ENCODE measurements at regions not wholly inside any gene's neighbourhood (a gene's known extent, or its start where the extent isn't known, plus 50 kb on each side); places are given as distances from the start of the nearest gene placed in this dataset.

GRCh38 chr21:38741092-38741949, 64.4 kb upstream of the ETS2 start:
- Histone ChIP-seq H3K9ac (ENCODE audit: low read depth, low read length) (no peak overlapping the region), H3K4me3 (ENCODE audit: low read depth, low read length) (no peak overlapping the region), H3K4me1 (ENCODE audit: control insufficient read depth, insufficient read depth, low read length) (no peaks in the 10 kb centered on the region; the same call in 1 of the 2 replicates), H3K27me3 (ENCODE audit: control insufficient read depth, insufficient read depth, low read length) (no peaks in the 10 kb centered on the region), H3K36me3 (ENCODE audit: control insufficient read depth, insufficient read depth, low read length) (no peaks in the 10 kb centered on the region), H3K9me3 (ENCODE audit: control insufficient read depth, insufficient read depth, low read length) (no peaks in the 10 kb centered on the region), H3K27ac (ENCODE audit: low read depth, low read length) (no peak overlapping the region)

GRCh38 chr21:38741950-38742256, 63.8 kb upstream of the ETS2 start:
- H3K27me3 ChIP-seq (ENCODE audit: control insufficient read depth, insufficient read depth, low read length) = no peaks in the 10 kb centered on the region
- no peak overlapping the region for H3K4me3 ChIP-seq (ENCODE audit: low read depth, low read length)
- H3K9me3 ChIP-seq (ENCODE audit: control insufficient read depth, insufficient read depth, low read length) = no peaks in the 10 kb centered on the region
- no peak overlapping the region for H3K27ac ChIP-seq (ENCODE audit: low read depth, low read length)
- no peak overlapping the region for H3K9ac ChIP-seq (ENCODE audit: low read depth, low read length)
- no peaks in the 10 kb centered on the region; the same call in 1 of the 2 replicates for H3K4me1 ChIP-seq (ENCODE audit: control insufficient read depth, insufficient read depth, low read length)
- no peaks in the 10 kb centered on the region for H3K36me3 ChIP-seq (ENCODE audit: control insufficient read depth, insufficient read depth, low read length)

- Histone ChIP-seq H3K9ac (ENCODE audit: low read depth, low read length) (no peak overlapping the region), H3K27ac (ENCODE audit: low read depth, low read length) (no peak overlapping the region), H3K27me3 (ENCODE audit: control insufficient read depth, insufficient read depth, low read length) (no peaks in the 10 kb centered on the region), H3K4me1 (ENCODE audit: control insufficient read depth, insufficient read depth, low read length) (no peaks in the 10 kb centered on the region; the same call in 1 of the 2 replicates), H3K9me3 (ENCODE audit: control insufficient read depth, insufficient read depth, low read length) (no peaks in the 10 kb centered on the region), H3K36me3 (ENCODE audit: control insufficient read depth, insufficient read depth, low read length) (no peaks in the 10 kb centered on the region), H3K4me3 (ENCODE audit: low read depth, low read length) (no peak overlapping the region)
Observed at GRCh38 chr21:38742580-38743260, 63.0 kb upstream of the ETS2 start.

GRCh38 chr21:38743772-38744529, 61.8 kb upstream of the ETS2 start:
- no peak overlapping the region for H3K27ac ChIP-seq (ENCODE audit: low read depth, low read length)
- H3K4me1 ChIP-seq (ENCODE audit: control insufficient read depth, insufficient read depth, low read length) = no peaks in the 10 kb centered on the region; the same call in 1 of the 2 replicates
- no peak overlapping the region for H3K4me3 ChIP-seq (ENCODE audit: low read depth, low read length)
- H3K27me3 ChIP-seq (ENCODE audit: control insufficient read depth, insufficient read depth, low read length) = no peaks in the 10 kb centered on the region
- H3K36me3 ChIP-seq (ENCODE audit: control insufficient read depth, insufficient read depth, low read length) = no peaks in the 10 kb centered on the region
- no peaks in the 10 kb centered on the region for H3K9me3 ChIP-seq (ENCODE audit: control insufficient read depth, insufficient read depth, low read length)
- no peak overlapping the region for H3K9ac ChIP-seq (ENCODE audit: low read depth, low read length)

GRCh38 chr21:38744861-38745260, 60.9 kb upstream of the ETS2 start:
- no peak overlapping the region for H3K27ac ChIP-seq (ENCODE audit: low read depth, low read length)
- no peaks in the 10 kb centered on the region for H3K9me3 ChIP-seq (ENCODE audit: control insufficient read depth, insufficient read depth, low read length)
- no peak overlapping the region for H3K4me3 ChIP-seq (ENCODE audit: low read depth, low read length)
- H3K4me1 ChIP-seq (ENCODE audit: control insufficient read depth, insufficient read depth, low read length) = no peaks in the 10 kb centered on the region; the same call in 1 of the 2 replicates
- H3K27me3 ChIP-seq (ENCODE audit: control insufficient read depth, insufficient read depth, low read length) = no peaks in the 10 kb centered on the region
- no peaks in the 10 kb centered on the region for H3K36me3 ChIP-seq (ENCODE audit: control insufficient read depth, insufficient read depth, low read length)
- no peak overlapping the region for H3K9ac ChIP-seq (ENCODE audit: low read depth, low read length)

- Histone ChIP-seq H3K27ac (ENCODE audit: low read depth, low read length) (no peak overlapping the region), H3K36me3 (ENCODE audit: control insufficient read depth, insufficient read depth, low read length) (no peaks in the 10 kb centered on the region), H3K4me1 (ENCODE audit: control insufficient read depth, insufficient read depth, low read length) (no peaks in the 10 kb centered on the region), H3K9me3 (ENCODE audit: control insufficient read depth, insufficient read depth, low read length) (no peaks in the 10 kb centered on the region), H3K4me3 (ENCODE audit: low read depth, low read length) (no peak overlapping the region), H3K27me3 (ENCODE audit: control insufficient read depth, insufficient read depth, low read length) (no peaks in the 10 kb centered on the region), H3K9ac (ENCODE audit: low read depth, low read length) (no peak overlapping the region)
Observed at GRCh38 chr21:38747810-38748209, 57.9 kb upstream of the ETS2 start.

GRCh38 chr21:38751379-38752050, 54.2 kb upstream of the ETS2 start:
- Histone ChIP-seq H3K27ac (ENCODE audit: low read depth, low read length) (no peak overlapping the region), H3K4me3 (ENCODE audit: low read depth, low read length) (no peak overlapping the region), H3K27me3 (ENCODE audit: control insufficient read depth, insufficient read depth, low read length) (no peaks in the 10 kb centered on the region), H3K9me3 (ENCODE audit: control insufficient read depth, insufficient read depth, low read length) (no peaks in the 10 kb centered on the region), H3K9ac (ENCODE audit: low read depth, low read length) (no peak overlapping the region), H3K36me3 (ENCODE audit: control insufficient read depth, insufficient read depth, low read length) (no peaks in the 10 kb centered on the region), H3K4me1 (ENCODE audit: control insufficient read depth, insufficient read depth, low read length) (no peaks in the 10 kb centered on the region)

- Histone ChIP-seq H3K27ac (ENCODE audit: low read depth, low read length) (no peak overlapping the region), H3K9ac (ENCODE audit: low read depth, low read length) (no peak overlapping the region), H3K4me3 (ENCODE audit: low read depth, low read length) (no peak overlapping the region), H3K9me3 (ENCODE audit: control insufficient read depth, insufficient read depth, low read length) (no peaks in the 10 kb centered on the region), H3K4me1 (ENCODE audit: control insufficient read depth, insufficient read depth, low read length) (no peaks in the 10 kb centered on the region), H3K27me3 (ENCODE audit: control insufficient read depth, insufficient read depth, low read length) (no peaks in the 10 kb centered on the region), H3K36me3 (ENCODE audit: control insufficient read depth, insufficient read depth, low read length) (no peaks in the 10 kb centered on the region)
Observed at GRCh38 chr21:38752051-38752505, 53.7 kb upstream of the ETS2 start.

GRCh38 chr21:38753114-38753513, 52.6 kb upstream of the ETS2 start:
- Histone ChIP-seq H3K9me3 (ENCODE audit: control insufficient read depth, insufficient read depth, low read length) (no peaks in the 10 kb centered on the region), H3K4me3 (ENCODE audit: low read depth, low read length) (no peak overlapping the region), H3K27me3 (ENCODE audit: control insufficient read depth, insufficient read depth, low read length) (no peaks in the 10 kb centered on the region), H3K36me3 (ENCODE audit: control insufficient read depth, insufficient read depth, low read length) (no peaks in the 10 kb centered on the region), H3K9ac (ENCODE audit: low read depth, low read length) (no peak overlapping the region), H3K4me1 (ENCODE audit: control insufficient read depth, insufficient read depth, low read length) (no peaks in the 10 kb centered on the region), H3K27ac (ENCODE audit: low read depth, low read length) (no peak overlapping the region)

GRCh38 chr21:38753557-38753971, 52.2 kb upstream of the ETS2 start:
- Histone ChIP-seq H3K27ac (ENCODE audit: low read depth, low read length) (no peak overlapping the region), H3K36me3 (ENCODE audit: control insufficient read depth, insufficient read depth, low read length) (no peaks in the 10 kb centered on the region), H3K4me1 (ENCODE audit: control insufficient read depth, insufficient read depth, low read length) (no peaks in the 10 kb centered on the region), H3K4me3 (ENCODE audit: low read depth, low read length) (no peak overlapping the region), H3K9me3 (ENCODE audit: control insufficient read depth, insufficient read depth, low read length) (no peaks in the 10 kb centered on the region), H3K27me3 (ENCODE audit: control insufficient read depth, insufficient read depth, low read length) (no peaks in the 10 kb centered on the region), H3K9ac (ENCODE audit: low read depth, low read length) (no peak overlapping the region)

Data from HUES48 (cell line).